ENCODE measurements at regions not wholly inside any gene's neighbourhood (a gene's known extent, or its start where the extent isn't known, plus 50 kb on each side); places are given as distances from the start of the nearest gene placed in this dataset.

- TF ChIP-seq CTCF (IDR thresholded peaks at IDR 0.05; ENCODE audit: low read length) (no peak), EZH2 (IDR thresholded peaks at IDR 0.05; ENCODE audit: borderline replicate concordance, low read length) (no peak)
Measured at GRCh38 chrX:3779546-3779945, 66.1 kb upstream of the PRKX start.

All from OCI-LY1 (cell line).